ENCODE measurements at regions not wholly inside any gene's neighbourhood (a gene's known extent, or its start where the extent isn't known, plus 50 kb on each side); places are given as distances from the start of the nearest gene placed in this dataset.
A peak's percentile ranks its signal among the peaks of the same experiment; 100 is the strongest.
"Not testable (repeated sequence)": the region's sequence is repeated elsewhere in the genome, so short reads cannot be mapped to it uniquely, and the experiment has no call there.

DNA sequence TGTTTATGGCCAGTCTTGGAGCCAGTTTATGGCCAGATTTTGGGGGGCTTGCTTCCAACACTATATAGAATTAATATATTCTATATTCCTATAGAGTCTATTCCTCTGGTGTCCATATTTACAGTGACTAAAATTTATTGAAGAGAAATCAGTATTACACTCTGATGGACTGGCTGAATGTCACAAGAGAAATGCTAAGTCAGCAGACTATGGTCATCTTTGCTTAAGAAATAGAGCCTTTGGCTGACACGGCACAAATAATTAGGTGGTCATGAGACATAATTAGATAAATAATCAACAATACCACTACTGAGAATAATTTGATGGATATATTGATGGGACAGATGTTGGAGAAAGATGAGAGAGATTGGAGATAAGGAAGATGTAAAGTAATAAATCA, 272.9 kb downstream of the SLITRK5 start:
- DNase-seq: no peak
- H3K27me3 ChIP-seq (ENCODE audit: low read length): no peaks in the 10 kb centered on the region
- no peaks in the 10 kb centered on the region; the same call in 1 of the 2 replicates for H3K9me3 ChIP-seq (ENCODE audit: low read length)
- no peak overlapping the region for H2AFZ ChIP-seq (ENCODE audit: low read length)
- H3K9ac ChIP-seq (ENCODE audit: low read length): no peak overlapping the region
- no peak overlapping the region for H3K27ac ChIP-seq (ENCODE audit: low read length)
- no peaks in the 10 kb centered on the region for H3K9me2 ChIP-seq (replicated peaks; ENCODE audit: insufficient read depth, low read length)
- no peak overlapping the region for H3K4me2 ChIP-seq (ENCODE audit: low read depth, low read length, poor library complexity, severe bottlenecking)
- H3K36me3 ChIP-seq (ENCODE audit: insufficient read depth, low read length): no peaks in the 10 kb centered on the region
- no peak overlapping the region for H3K4me3 ChIP-seq (ENCODE audit: low read length)
- peaks cover 8% of the 10 kb centered on the region; the same call in 1 of the 2 replicates for H3K4me1 ChIP-seq (ENCODE audit: low read length)
- H3K79me2 ChIP-seq (ENCODE audit: low read length): no peaks in the 10 kb centered on the region
- no peaks in the 10 kb centered on the region for H4K20me1 ChIP-seq (ENCODE audit: insufficient read depth, low read depth, low read length)

DNA sequence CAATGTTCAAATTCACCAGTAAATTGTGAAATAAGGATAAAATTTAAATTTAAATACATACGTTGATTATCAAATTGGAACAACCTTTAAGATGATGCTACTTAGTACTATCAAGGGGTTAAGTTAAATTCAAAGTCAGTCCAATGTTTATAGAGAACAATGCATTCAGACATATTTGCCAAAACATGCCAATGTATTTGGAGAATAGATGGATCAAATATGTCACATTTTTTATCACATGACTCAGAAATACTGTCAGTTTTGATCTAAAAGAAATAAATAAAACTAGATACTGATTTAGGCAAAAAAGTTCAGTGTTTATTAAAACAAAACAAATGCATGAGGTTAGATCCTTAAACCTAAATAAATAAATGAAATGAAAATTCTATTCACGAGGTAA, 281.2 kb downstream of the SLITRK5 start:
- H3K9me2 ChIP-seq (replicated peaks; ENCODE audit: insufficient read depth, low read length): no peaks in the 10 kb centered on the region
- H3K4me2 ChIP-seq (ENCODE audit: low read depth, low read length, poor library complexity, severe bottlenecking): no peak overlapping the region
- H3K36me3 ChIP-seq (ENCODE audit: insufficient read depth, low read length): no peaks in the 10 kb centered on the region
- H3K9ac ChIP-seq (ENCODE audit: low read length): no peak overlapping the region
- no peaks in the 10 kb centered on the region for H4K20me1 ChIP-seq (ENCODE audit: insufficient read depth, low read depth, low read length)
- H3K27ac ChIP-seq (ENCODE audit: low read length): no peak overlapping the region
- H3K4me1 ChIP-seq (ENCODE audit: low read length): peaks cover 16% of the 10 kb centered on the region
- DNase-seq: no peak
- no peaks in the 10 kb centered on the region for H3K79me2 ChIP-seq (ENCODE audit: low read length)
- H2AFZ ChIP-seq (ENCODE audit: low read length): no peak overlapping the region
- no peaks in the 10 kb centered on the region for H3K27me3 ChIP-seq (ENCODE audit: low read length)
- H3K9me3 ChIP-seq (ENCODE audit: low read length): no peaks in the 10 kb centered on the region
- no peak overlapping the region for H3K4me3 ChIP-seq (ENCODE audit: low read length)

DNA sequence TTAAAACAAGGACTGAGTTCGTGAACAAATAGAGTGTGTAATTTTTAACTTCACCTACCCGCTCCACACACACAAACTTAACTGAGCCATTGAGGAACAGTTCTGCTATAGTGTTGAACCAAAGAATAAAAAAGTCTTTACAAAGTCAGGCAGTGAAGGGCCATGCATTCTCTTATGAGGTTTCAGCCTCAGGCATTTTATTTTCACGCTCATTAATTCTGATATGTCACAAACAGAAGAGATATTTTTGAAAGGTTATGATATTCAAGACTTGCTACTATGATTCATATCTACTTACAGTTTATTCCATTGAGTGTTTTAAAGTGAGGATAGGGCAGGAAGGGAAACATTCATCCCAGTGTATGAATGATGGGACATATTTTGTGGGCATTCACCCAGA, 282.2 kb downstream of the SLITRK5 start:
- no peak overlapping the region for H3K9ac ChIP-seq (ENCODE audit: low read length)
- H3K27ac ChIP-seq (ENCODE audit: low read length): no peak overlapping the region
- no peaks in the 10 kb centered on the region for H3K79me2 ChIP-seq (ENCODE audit: low read length)
- DNase-seq: no peak
- no peaks in the 10 kb centered on the region for H3K9me2 ChIP-seq (replicated peaks; ENCODE audit: insufficient read depth, low read length)
- no peaks in the 10 kb centered on the region for H4K20me1 ChIP-seq (ENCODE audit: insufficient read depth, low read depth, low read length)
- peak overlapping the region; percentile 86 for H2AFZ ChIP-seq (ENCODE audit: low read length)
- no peaks in the 10 kb centered on the region for H3K36me3 ChIP-seq (ENCODE audit: insufficient read depth, low read length)
- H3K9me3 ChIP-seq (ENCODE audit: low read length): no peaks in the 10 kb centered on the region
- peaks cover 16% of the 10 kb centered on the region for H3K4me1 ChIP-seq (ENCODE audit: low read length)
- H3K4me3 ChIP-seq (ENCODE audit: low read length): no peak overlapping the region
- no peak overlapping the region for H3K4me2 ChIP-seq (ENCODE audit: low read depth, low read length, poor library complexity, severe bottlenecking)
- H3K27me3 ChIP-seq (ENCODE audit: low read length): no peaks in the 10 kb centered on the region

GRCh38 chr13:87954091-87954490, 282.9 kb downstream of the SLITRK5 start:
- peaks cover 16% of the 10 kb centered on the region for H3K4me1 ChIP-seq (ENCODE audit: low read length)
- no peaks in the 10 kb centered on the region for H3K79me2 ChIP-seq (ENCODE audit: low read length)
- H4K20me1 ChIP-seq (ENCODE audit: insufficient read depth, low read depth, low read length): no peaks in the 10 kb centered on the region
- no peak for DNase-seq
- no peak overlapping the region for H3K27ac ChIP-seq (ENCODE audit: low read length)
- no peaks in the 10 kb centered on the region for H3K27me3 ChIP-seq (ENCODE audit: low read length)
- no peaks in the 10 kb centered on the region for H3K9me2 ChIP-seq (replicated peaks; ENCODE audit: insufficient read depth, low read length)
- H3K36me3 ChIP-seq (ENCODE audit: insufficient read depth, low read length): no peaks in the 10 kb centered on the region
- H2AFZ ChIP-seq (ENCODE audit: low read length): peak overlapping the region; percentile 86; the same call in 1 of the 2 replicates
- H3K4me2 ChIP-seq (ENCODE audit: low read depth, low read length, poor library complexity, severe bottlenecking): no peak overlapping the region
- H3K9ac ChIP-seq (ENCODE audit: low read length): no peak overlapping the region
- no peak overlapping the region for H3K4me3 ChIP-seq (ENCODE audit: low read length)
- H3K9me3 ChIP-seq (ENCODE audit: low read length): no peaks in the 10 kb centered on the region

DNA sequence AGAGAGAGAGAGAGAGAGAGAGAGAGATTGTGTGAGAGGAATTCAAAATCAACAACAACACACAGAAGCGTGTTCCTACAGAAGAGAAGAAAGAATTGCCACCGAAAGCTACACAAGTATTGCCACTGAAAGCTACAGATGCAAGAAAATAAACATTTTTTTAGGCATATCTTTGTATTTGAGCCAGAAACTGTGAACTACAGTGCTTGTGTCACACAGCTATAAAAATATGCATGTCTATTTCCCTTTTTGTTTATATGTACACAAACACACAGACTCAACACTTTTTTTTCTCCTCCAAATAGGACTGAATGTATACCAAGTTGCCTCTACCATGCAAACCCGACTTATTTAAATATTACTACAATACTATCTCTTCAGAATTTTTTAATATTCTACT, 290.4 kb downstream of the SLITRK5 start:
- Histone ChIP-seq H2AFZ (ENCODE audit: low read length) (no peak overlapping the region), H3K27me3 (ENCODE audit: low read length) (no peaks in the 10 kb centered on the region), H3K9me2 (replicated peaks; ENCODE audit: insufficient read depth, low read length) (no peaks in the 10 kb centered on the region), H3K9ac (ENCODE audit: low read length) (no peak overlapping the region), H3K9me3 (ENCODE audit: low read length) (no peaks in the 10 kb centered on the region), H3K4me3 (ENCODE audit: low read length) (no peak overlapping the region), H3K79me2 (ENCODE audit: low read length) (no peaks in the 10 kb centered on the region), H3K4me1 (ENCODE audit: low read length) (no peaks in the 10 kb centered on the region), H3K36me3 (ENCODE audit: insufficient read depth, low read length) (no peaks in the 10 kb centered on the region), H4K20me1 (ENCODE audit: insufficient read depth, low read depth, low read length) (no peaks in the 10 kb centered on the region), H3K4me2 (ENCODE audit: low read depth, low read length, poor library complexity, severe bottlenecking) (no peak overlapping the region), H3K27ac (ENCODE audit: low read length) (no peak overlapping the region)
- no peak for DNase-seq

- H3K9me3 ChIP-seq (ENCODE audit: low read length): no peaks in the 10 kb centered on the region
- DNase-seq: no peak
- no peak overlapping the region for H3K9ac ChIP-seq (ENCODE audit: low read length)
- no peaks in the 10 kb centered on the region for H3K27me3 ChIP-seq (ENCODE audit: low read length)
- H3K4me3 ChIP-seq (ENCODE audit: low read length): no peak overlapping the region
- no peaks in the 10 kb centered on the region for H3K79me2 ChIP-seq (ENCODE audit: low read length)
- no peak overlapping the region for H3K4me2 ChIP-seq (ENCODE audit: low read depth, low read length, poor library complexity, severe bottlenecking)
- no peaks in the 10 kb centered on the region for H3K36me3 ChIP-seq (ENCODE audit: insufficient read depth, low read length)
- H2AFZ ChIP-seq (ENCODE audit: low read length): no peak overlapping the region; the same call in 1 of the 2 replicates
- no peaks in the 10 kb centered on the region for H3K4me1 ChIP-seq (ENCODE audit: low read length)
- H3K27ac ChIP-seq (ENCODE audit: low read length): no peak overlapping the region
- no peaks in the 10 kb centered on the region for H4K20me1 ChIP-seq (ENCODE audit: insufficient read depth, low read depth, low read length)
- H3K9me2 ChIP-seq (replicated peaks; ENCODE audit: insufficient read depth, low read length): no peaks in the 10 kb centered on the region
Observed at GRCh38 chr13:87972568-87972967, 301.4 kb downstream of the SLITRK5 start.

DNA sequence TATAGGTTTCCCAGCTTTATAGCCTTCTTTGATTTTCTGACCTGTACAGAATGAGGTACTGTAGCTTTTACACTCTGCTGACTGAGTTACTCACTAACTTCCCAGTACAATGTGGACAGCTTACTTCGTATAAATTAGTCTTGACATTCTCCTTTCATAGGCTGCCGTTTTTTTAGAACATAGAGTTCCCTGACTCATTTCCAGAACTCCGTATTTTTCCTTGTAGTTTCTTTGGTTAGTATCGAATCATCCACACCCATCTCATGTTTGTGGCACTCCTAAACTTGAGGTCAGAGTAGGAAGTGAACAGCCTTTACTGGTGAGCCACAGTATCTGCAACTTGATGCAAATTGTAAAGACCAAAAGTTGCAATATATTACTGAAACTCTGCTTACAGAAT, 303.9 kb downstream of the SLITRK5 start:
- Histone ChIP-seq H3K4me3 (ENCODE audit: low read length) (no peak overlapping the region), H2AFZ (ENCODE audit: low read length) (peak overlapping the region; percentile 62; the same call in 1 of the 2 replicates), H3K4me1 (ENCODE audit: low read length) (no peaks in the 10 kb centered on the region), H4K20me1 (ENCODE audit: insufficient read depth, low read depth, low read length) (no peaks in the 10 kb centered on the region), H3K9ac (ENCODE audit: low read length) (no peak overlapping the region), H3K9me2 (replicated peaks; ENCODE audit: insufficient read depth, low read length) (no peaks in the 10 kb centered on the region), H3K79me2 (ENCODE audit: low read length) (no peaks in the 10 kb centered on the region), H3K4me2 (ENCODE audit: low read depth, low read length, poor library complexity, severe bottlenecking) (no peak overlapping the region), H3K27ac (ENCODE audit: low read length) (no peak overlapping the region), H3K27me3 (ENCODE audit: low read length) (no peaks in the 10 kb centered on the region), H3K36me3 (ENCODE audit: insufficient read depth, low read length) (no peaks in the 10 kb centered on the region), H3K9me3 (ENCODE audit: low read length) (no peaks in the 10 kb centered on the region)
- no peak for DNase-seq

GRCh38 chr13:87976650-87977049, 305.5 kb downstream of the SLITRK5 start:
- not testable (repeated sequence) for H2AFZ ChIP-seq (ENCODE audit: low read length); DNase-seq; H3K9ac ChIP-seq (ENCODE audit: low read length)

DNA sequence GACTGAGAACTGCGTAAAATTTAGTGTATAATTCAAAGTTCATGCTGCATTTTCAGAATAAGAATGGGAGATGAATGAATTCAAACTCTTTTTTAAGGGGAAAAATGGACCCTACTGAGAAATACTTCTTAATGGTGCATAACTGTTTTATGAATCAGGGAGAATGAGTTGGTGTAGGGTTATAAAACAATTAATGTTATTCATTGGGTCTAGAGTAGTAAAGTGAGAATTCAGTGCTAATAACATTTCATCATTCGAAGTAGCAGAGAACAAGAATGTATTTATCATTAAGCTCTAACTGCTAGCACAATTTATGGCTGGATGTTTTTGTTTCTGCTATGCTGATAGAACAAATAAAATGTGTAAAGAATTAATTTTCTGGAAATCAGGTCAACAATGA, 310.2 kb downstream of the SLITRK5 start:
- Histone ChIP-seq H3K27me3 (ENCODE audit: low read length) (no peaks in the 10 kb centered on the region), H3K27ac (ENCODE audit: low read length) (no peak overlapping the region), H3K9me3 (ENCODE audit: low read length) (peaks cover 4% of the 10 kb centered on the region; the same call in 1 of the 2 replicates), H3K9ac (ENCODE audit: low read length) (no peak overlapping the region), H3K4me3 (ENCODE audit: low read length) (no peak overlapping the region), H3K9me2 (replicated peaks; ENCODE audit: insufficient read depth, low read length) (no peaks in the 10 kb centered on the region), H4K20me1 (ENCODE audit: insufficient read depth, low read depth, low read length) (no peaks in the 10 kb centered on the region), H3K79me2 (ENCODE audit: low read length) (no peaks in the 10 kb centered on the region), H3K4me2 (ENCODE audit: low read depth, low read length, poor library complexity, severe bottlenecking) (no peak overlapping the region), H3K4me1 (ENCODE audit: low read length) (no peaks in the 10 kb centered on the region), H3K36me3 (ENCODE audit: insufficient read depth, low read length) (no peaks in the 10 kb centered on the region), H2AFZ (ENCODE audit: low read length) (peak overlapping the region; percentile 79; the same call in 1 of the 2 replicates)
- no peak for DNase-seq

More at GRCh38 chr13:87976650-87977049, 305.5 kb downstream of the SLITRK5 start:
- not testable (repeated sequence) for H3K9me2 ChIP-seq (replicated peaks; ENCODE audit: insufficient read depth, low read length); H3K4me2 ChIP-seq (ENCODE audit: low read depth, low read length, poor library complexity, severe bottlenecking); H3K9me3 ChIP-seq (ENCODE audit: low read length); H3K36me3 ChIP-seq (ENCODE audit: insufficient read depth, low read length); H3K79me2 ChIP-seq (ENCODE audit: low read length); H3K4me1 ChIP-seq (ENCODE audit: low read length); H3K27me3 ChIP-seq (ENCODE audit: low read length); H4K20me1 ChIP-seq (ENCODE audit: insufficient read depth, low read depth, low read length); H3K4me3 ChIP-seq (ENCODE audit: low read length); H3K27ac ChIP-seq (ENCODE audit: low read length)
